NCI-H1417 (cell line): ENCODE measurements at regions not wholly inside any gene's neighbourhood (a gene's known extent, or its start where the extent isn't known, plus 50 kb on each side); places are given as distances from the start of the nearest gene placed in this dataset.
"Not testable (repeated sequence)": the region's sequence is repeated elsewhere in the genome, so short reads cannot be mapped to it uniquely, and the experiment has no call there.

Source experiments
- DNase-seq, 3 experiments: peaks; one replicate each; lab custom pipeline; 2025; lab: John Stamatoyannopoulos, UW

DNA sequence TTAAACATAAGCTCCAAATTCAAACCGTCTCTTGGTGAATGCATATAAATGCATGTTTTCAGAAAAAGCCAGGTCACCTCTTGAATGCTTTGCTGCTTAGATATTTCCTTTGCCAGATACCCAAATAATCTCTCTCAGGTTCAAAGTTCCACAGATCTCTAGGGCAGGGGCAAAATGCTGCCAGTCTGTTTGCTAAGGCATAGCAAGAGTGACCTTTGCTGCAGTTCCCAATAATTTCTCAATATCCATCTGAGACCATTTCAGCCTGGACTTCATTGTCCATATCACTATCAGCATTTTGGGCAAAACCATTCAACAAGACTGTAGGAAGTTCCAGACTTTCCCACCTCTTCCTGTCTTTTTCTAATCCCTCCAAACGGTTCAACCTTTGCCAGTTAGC lies 1006.2 kb upstream of the KCND2 start:
- not testable (repeated sequence) for DNase-seq

DNA sequence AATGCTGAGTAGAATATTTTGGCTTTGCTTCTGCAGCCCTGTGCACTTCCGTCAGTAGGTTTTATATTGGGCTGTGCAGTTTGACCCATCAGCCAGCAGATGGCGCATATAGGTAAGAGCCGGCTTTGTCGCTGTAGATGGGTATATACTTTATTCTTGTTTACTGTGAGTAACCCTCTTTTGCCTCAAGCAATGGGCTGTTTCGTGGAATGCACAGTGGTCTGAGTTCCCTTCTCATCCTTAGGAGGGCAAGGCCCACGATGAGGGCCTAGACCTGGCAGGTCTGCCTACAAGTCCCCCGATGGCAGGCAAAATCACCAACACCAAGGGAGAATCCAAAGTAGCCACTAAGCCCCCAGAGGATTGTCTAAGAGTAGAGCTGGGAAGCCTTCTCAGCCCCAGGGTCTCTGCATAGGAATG lies 1002.9 kb upstream of the KCND2 start:
- peak; percentile 60 to 88 (median 86) for DNase-seq

- no peak for DNase-seq
Measured at GRCh38 chr7:119270644-119271043, 1002.3 kb upstream of the KCND2 start.

- no peak for DNase-seq
Measured at GRCh38 chr7:119271147-119271779, 1001.7 kb upstream of the KCND2 start.

DNA sequence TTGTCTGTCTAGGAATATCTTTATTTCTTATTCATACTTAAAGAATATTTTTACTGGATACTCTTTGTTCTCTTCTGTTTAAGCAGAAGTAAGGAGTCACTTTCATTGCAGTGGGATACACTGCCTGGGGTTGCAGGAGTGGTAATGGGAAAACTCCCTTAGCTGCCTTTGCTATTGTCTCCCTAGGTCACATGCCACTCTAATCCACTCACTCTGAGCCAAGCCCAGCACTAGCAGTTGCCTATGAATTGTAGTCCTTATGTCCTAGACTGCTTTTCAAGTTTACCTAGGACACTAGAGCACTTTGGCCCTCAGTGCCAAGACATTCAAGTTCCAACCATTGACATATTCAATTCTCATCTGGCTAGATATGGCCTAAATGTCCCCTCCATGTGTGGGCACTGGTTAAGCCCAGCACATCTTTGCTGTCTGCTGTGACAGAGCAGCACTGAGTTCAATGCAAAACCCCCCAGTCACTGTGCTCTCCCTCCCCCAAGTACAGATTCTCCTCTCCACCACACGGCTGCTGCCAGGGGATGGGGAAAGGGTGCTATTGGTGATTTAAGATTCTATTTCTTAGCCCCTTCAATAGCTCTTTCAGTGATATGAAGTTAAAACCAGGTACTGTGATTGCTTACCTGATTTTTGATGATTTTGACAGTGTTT lies 991.7 kb upstream of the KCND2 start:
- no peak for DNase-seq

GRCh38 chr7:119283353-119283752 lies 989.6 kb upstream of the KCND2 start:
- DNase-seq: no peak

- DNase-seq: no peak
Measured at GRCh38 chr7:119288416-119288815, 984.6 kb upstream of the KCND2 start.

- DNase-seq: not testable (repeated sequence)
Measured at GRCh38 chr7:119300341-119300740, 972.6 kb upstream of the KCND2 start.

- DNase-seq: no peak
Measured at GRCh38 chr7:119320316-119320715, 952.7 kb upstream of the KCND2 start.

DNA sequence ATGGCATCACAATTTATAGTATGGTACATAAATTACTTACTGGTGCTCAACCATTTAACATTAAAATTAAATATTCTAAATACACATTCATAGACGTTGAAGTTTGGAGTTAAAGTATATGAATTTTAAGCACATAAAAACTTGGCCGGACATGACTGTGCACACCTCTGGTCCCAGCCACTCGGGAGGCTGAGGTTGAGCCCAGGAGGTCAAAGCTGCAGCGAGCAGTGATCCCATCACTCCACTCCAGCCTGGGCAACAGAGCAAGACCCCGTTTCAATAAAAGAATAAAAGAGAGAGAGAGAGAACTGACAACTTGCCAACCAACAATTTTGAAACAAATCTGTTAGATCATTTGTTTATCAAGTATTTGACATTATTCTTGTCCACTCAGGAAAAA lies 943.3 kb upstream of the KCND2 start:
- no peak for DNase-seq

- no peak for DNase-seq
Measured at GRCh38 chr7:119335405-119335804, 937.6 kb upstream of the KCND2 start.

DNA sequence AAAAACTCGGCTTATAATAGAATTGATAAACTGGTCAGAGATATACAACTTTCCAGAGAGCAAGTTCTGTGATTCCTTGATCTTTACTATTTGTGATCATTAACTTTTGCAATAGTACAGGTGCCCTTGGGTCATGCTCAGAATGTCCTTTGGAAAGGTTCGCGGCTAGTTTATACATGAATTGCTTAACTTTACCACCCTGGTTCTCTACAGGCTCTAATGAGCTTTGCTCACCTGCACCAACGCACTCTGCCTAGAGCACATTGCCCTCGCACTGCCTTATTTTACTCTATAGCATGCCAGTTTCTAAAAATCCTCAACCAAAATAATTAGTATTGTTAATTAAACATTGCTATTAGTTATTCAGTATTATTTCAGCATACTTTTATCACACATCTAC lies 931.2 kb upstream of the KCND2 start:
- DNase-seq: no peak

DNA sequence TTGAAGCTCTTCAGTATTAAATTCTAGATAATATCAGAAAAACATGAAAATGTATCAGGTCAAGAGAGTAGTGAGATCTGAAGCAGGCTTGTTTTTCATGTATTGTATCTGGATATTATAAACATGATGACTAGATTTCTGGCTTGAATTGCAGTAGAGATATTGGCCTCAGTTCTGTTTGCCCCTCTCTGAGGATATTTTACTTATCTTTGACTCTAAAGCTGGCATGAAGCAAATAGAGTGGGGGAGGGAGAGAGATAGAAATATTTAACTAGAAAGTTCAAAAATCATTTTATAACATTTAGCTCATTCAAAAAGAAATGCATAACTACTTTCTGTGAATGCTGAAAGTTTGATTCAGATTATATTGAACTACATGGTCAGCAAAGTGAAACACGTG lies 929.7 kb upstream of the KCND2 start:
- no peak for DNase-seq

DNA sequence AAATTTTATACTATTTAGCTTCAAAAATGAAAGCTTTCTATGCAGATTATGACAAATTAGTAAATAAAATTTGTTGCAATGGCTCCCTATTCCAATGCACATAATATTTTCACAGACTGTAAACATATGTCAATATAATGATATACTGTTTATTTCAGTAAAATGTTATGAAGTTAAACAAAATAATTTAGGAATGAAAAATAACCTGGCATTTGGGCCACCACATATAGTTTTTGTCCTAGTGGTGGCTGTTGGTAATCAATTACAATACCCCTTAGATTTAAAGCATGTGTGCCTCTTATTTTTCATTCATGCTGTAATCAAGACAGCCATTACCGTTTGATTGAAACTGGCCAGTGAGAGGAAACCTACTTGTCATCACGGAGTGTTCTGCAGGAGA lies 928.5 kb upstream of the KCND2 start:
- no peak for DNase-seq

DNA sequence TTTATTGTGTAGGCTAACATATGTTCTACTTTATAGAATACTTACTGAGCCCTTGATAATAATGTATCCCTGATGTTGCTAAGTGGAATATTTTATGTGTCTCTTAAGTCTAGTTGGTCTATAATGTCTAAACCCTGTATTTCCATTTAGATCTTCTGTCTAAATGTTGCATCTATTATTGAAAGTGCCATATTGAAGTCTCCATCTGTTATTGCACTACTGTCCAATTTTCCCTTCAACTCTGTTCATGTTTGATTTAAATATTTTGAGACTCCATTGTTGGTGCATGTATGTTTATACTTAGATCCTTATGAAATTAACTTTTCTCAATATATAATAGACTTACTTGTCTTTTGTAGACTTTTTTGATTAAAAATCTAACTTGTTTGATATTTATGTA lies 924.5 kb upstream of the KCND2 start:
- DNase-seq: no peak

DNA sequence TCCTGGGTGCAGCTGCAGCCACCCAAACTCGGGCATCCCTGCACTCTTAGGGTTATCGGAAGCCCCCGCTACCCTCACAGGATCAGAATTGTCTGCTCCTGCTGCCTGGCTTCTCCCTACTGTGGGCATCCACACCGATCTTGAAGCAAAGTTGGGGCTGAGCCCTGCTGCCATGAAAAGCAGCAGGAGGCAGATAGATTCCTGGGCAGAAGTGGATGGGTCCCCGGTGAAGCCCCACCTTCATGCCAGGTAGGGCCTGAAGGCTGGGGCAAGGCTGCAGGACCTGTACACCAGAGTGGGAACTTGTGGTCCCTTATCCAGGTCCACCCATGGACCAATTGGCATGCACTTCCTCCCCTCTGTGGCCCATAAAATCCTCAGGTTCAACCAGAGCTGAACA lies 922.6 kb upstream of the KCND2 start:
- DNase-seq: no peak

GRCh38 chr7:119351320-119351719 lies 921.7 kb upstream of the KCND2 start:
- DNase-seq: no peak

- no peak for DNase-seq
Measured at GRCh38 chr7:119374436-119374835, 898.5 kb upstream of the KCND2 start.

GRCh38 chr7:119377861-119378260 lies 895.1 kb upstream of the KCND2 start:
- no peak for DNase-seq

DNA sequence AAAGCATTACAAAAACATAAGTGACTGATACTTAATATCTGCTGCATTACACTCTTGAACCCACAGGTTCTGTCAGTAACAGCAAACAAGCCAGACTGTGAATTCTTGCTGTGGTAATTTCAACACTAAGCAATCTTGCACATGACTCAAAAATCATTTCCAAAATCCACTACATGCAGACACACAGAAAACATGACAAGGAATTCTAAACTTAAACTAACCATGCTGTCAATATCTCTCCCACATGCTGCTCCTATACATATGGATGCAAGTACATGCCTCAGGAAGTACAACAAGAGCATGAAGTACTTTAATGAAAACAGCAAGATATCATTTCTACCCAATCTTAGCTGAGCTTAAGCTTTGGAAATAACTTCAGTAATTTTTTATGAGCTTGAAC lies 890.2 kb upstream of the KCND2 start:
- no peak for DNase-seq

DNA sequence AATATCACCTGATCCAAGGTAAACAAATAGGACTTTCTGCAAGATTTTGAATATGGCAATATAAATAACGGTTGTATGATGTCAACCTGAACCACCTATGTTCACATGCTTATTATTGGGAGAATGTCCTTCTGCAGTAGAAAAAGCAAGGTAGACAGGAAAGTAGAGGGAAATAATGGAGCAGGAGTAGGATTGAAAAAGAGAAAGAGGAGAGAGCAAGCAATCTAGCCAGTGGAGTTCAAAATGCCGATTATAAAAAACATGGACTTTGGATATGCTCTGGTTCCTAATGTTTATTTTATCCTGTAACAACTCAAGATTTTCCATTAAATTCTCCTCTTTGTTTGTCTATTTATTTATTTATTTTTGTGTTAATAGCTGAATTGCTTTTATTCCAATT lies 878.0 kb upstream of the KCND2 start:
- no peak for DNase-seq

- no peak for DNase-seq
Measured at GRCh38 chr7:119397156-119397555, 875.8 kb upstream of the KCND2 start.

GRCh38 chr7:119408596-119408995 lies 864.4 kb upstream of the KCND2 start:
- DNase-seq: no peak

DNA sequence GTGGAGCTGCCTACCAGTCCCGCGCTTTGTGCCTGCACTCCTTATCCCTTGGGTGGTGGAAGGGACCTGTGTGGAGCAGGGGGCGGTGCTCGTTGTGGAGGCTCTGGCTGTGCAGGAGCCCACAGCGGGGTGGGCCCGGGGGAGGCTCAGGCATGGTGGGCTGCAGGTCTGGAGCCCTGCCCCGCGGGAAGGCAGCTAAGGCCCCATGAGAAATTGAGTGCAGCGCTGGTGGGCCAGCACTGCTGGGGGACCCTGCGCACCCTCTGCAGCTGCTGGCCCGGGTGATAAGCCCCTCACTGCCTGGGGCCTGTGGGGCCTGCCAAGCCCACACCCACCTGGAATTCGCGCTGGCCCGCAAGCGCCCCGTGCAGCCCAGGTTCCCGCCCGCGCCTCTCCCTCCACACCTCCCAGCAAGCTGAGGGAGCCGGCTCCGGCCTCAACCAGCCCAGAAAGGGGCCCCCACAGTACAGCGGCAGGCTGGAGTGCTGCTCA lies 859.6 kb upstream of the KCND2 start:
- no peak for DNase-seq
